GM20000 (cell line): ENCODE measurements at regions not wholly inside any gene's neighbourhood (a gene's known extent, or its start where the extent isn't known, plus 50 kb on each side); places are given as distances from the start of the nearest gene placed in this dataset.

Experiments
- DNase-seq: peaks from one replicate; pipeline ENCODE4 v3.0.0; 2012; ENCODE audit warnings: low spot score
- CTCF ChIP-seq: IDR thresholded peaks from 2 replicates; pipeline ENCODE4 v1.5.1; 2012; ENCODE audit warnings: mild to moderate bottlenecking, control low read depth; ENCODE audit errors: extremely low read depth, missing control alignments

- DNase-seq = no peak
- TF ChIP-seq CTCF = no peak
Observed at GRCh38 chr4:187598196-187598595, 397.4 kb upstream of the ZFP42 start.

DNA sequence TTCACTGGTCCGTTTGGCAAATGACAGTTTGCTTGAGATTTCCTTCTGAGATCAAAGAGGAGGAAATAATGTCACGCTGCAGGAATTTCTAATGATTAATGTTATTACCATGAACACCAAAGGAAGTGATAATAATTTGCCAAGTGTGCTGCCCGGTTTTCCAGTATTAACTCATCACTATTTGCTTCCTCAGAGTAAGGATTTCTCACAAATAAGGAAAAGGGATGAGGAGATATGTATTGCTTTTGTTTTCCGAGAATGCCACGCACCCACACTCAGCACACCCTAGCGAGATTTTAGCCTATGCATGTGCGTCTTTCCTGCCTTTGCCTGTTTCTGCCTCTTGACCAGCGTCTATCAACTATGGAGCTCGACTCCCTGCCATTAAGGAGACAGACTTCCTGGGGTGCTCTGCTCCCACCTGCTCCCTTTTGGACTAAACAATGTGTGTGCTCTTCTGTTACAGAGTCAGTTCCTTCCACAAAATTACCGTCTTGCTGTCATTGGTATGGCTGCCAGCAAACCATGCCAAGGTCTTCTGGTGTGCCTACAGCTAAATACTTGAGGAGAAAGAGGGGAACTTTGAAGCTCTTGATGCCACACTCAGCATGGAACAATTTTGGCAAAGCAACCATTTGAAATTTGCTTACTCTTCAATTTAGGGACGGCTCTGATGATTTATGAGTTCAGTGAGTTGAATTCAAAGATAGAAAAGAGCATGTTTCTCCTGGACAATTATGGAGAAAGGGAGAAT, 393.1 kb upstream of the ZFP42 start:
- no peak for DNase-seq
- no peak for TF ChIP-seq CTCF

GRCh38 chr4:187603093-187604025, 392.2 kb upstream of the ZFP42 start:
- no peak for TF ChIP-seq CTCF
- no peak for DNase-seq

DNA sequence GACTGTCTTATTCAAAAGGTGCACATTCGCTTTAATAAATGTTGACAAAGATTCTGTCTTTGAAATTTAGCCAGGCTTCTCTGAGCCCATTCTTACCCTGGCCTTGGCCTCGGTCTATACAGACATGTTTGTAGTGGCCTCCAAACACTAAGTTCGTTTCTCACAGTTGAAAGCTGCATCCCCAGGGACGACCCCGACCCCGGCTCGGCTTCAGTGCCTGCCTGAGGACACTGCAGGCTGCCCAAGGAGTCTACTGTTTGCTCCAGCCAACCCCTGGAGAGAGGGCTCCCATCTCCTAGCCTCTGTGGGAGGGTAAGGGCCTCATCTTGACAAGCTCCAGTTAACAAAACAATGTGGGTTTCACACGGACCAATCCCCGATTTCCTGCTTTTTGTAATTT, 390.6 kb upstream of the ZFP42 start:
- DNase-seq = no peak
- TF ChIP-seq CTCF = no peak

DNA sequence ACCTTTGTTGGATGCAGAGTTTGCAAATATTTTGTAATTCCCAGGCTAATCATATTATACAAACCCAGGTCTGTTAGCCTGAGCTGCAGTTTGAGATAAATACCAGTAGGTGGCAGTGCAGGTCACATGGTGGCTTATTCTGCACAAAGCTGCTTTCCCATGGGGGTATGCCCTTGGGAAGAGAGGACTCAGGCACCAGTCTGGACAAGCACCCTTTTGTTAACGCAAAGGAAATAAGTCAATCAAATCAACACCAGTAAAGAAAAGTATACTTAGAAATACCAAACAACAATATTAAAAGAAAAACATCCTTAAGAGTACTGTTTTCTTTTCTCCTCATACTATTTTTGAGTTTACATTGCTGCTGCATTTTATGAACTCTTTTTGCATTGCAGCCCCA, 389.0 kb upstream of the ZFP42 start:
- peak; percentile 73 for TF ChIP-seq CTCF
- DNase-seq = peak; percentile 57

GRCh38 chr4:187608001-187608421, 387.6 kb upstream of the ZFP42 start:
- TF ChIP-seq CTCF = no peak
- no peak for DNase-seq

DNA sequence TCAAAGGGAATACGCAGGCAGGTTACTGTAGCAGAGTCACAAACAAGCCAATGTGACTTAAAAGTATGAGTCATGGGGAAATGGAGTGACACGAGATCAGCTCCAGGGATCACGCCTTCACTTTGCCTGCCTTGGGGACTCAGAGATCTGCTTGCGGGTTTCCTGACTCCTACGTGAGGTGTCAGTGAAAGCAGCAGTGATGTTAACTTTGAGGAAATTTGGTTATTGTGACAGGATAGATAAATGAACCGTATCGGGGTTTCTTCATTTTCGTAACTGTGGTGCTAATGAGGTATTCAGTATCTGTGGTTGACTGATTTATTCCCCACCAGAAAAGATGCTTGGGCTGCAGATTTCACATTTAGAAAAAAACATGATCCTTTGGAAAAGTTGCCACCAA, 383.3 kb upstream of the ZFP42 start:
- no peak for DNase-seq

More for the DNA sequence above, 383.3 kb upstream of the ZFP42 start:
- TF ChIP-seq CTCF = no peak
